ENCODE measurements at regions not wholly inside any gene's neighbourhood (a gene's known extent, or its start where the extent isn't known, plus 50 kb on each side); places are given as distances from the start of the nearest gene placed in this dataset.

DNA sequence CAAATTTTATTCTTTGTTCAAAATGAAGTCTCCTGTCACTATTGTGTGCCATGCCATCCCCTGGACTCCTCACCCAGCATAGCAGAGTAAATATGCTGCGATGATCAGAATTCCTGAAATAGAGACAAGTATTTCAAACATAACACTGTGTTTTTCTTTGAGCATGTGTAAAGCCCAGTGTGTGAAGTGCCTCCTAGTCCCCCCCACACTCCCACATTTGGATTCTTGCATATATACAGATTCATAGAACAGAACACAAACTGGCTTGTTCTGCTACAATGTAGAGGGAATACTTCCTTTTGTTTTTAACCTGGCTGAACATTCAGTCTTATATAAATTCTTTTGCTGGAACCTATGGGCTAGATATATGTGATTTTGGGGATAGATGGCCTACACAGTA is 84.9 kb downstream of the NUDT12 start:
- no peak for DNase-seq
- H3K27me3 ChIP-seq = no peaks in the 10 kb centered on the region
- no peak for TF ChIP-seq POLR2A (IDR thresholded peaks at IDR 0.05)
- TF ChIP-seq EP300 (IDR thresholded peaks at IDR 0.05) = no peak
- TF ChIP-seq CTCF (IDR thresholded peaks at IDR 0.05) = no peak
- intact Hi-C loops (cut with DNase I) = loop anchor here in 1 of 4 donors (10.0 kb wide), 1 partner anchor 243 kb away; no protein-coding TSS in a partner anchor
- H3K9me3 ChIP-seq = no peaks in the 10 kb centered on the region
- H3K36me3 ChIP-seq = no peaks in the 10 kb centered on the region
- H3K4me3 ChIP-seq = no peak overlapping the region
- H3K27ac ChIP-seq = no peak overlapping the region
- H3K4me1 ChIP-seq (ENCODE audit: insufficient read depth) = no peaks in the 10 kb centered on the region
- 11 to 45% (median 29%) methylated on average over 1 of the region's 1 CpG for WGBS, 3 donors

DNA sequence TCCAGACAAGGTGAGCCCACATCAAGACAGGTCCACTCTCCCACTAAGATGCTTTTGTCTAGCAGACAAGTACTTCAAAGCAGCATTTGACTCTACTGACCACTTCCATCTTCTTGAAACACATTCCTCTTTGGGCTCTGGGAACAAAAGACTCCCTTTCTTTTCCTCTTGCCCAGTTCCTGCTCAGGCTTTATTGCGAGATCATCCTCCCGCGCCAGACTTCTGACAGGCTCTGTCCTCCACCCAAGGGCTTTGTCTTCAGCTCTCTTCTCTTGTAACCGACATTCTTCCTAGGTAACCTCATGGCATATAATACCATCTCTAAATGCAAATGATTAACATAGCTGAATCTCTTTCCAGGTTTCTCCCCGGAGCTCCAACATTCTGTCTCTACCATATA is 85.8 kb downstream of the NUDT12 start:
- Histone ChIP-seq H3K9me3 (no peaks in the 10 kb centered on the region), H3K4me1 (ENCODE audit: insufficient read depth) (no peaks in the 10 kb centered on the region), H3K27me3 (no peaks in the 10 kb centered on the region), H3K36me3 (no peaks in the 10 kb centered on the region), H3K27ac (no peak overlapping the region), H3K4me3 (no peak overlapping the region)
- WGBS, 3 donors = 84 to 86% (median 86%) methylated on average over 5 of the region's 5 CpGs
- DNase-seq = no peak
- intact Hi-C loops (cut with DNase I) = loop anchor here in 1 of 4 donors (10.0 kb wide), 1 partner anchor 242 kb away; no protein-coding TSS in a partner anchor
- TF ChIP-seq EP300 (IDR thresholded peaks at IDR 0.05) (no peak), CTCF (IDR thresholded peaks at IDR 0.05) (no peak), POLR2A (IDR thresholded peaks at IDR 0.05) (no peak)

DNA sequence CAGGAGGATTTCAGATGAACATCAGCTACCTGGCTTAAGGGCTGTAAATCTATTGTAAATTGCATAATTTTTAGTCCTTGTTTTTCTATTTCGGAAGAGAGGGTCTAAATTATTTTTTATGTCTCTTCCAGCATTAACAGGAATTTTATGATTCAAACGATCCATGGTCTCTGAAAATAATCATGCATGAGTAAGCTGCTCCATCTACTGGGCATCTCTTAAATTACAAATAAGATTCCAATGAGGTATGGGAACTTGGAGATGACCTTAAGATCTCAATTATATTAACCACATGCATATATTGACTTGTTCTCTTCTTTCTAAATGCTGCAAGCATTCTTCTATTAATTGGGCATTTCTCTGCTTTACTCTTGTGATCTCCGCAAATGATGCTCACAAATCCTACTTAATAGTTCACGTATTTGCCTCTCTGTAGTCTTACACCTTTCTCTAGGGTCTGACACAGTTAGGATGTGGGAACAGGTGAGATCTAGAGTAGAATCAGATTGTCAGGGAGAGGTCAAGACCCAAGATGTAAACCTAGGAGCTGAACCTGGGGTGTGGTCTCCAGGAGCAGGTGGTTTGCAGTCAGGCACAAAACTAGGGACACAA is 86.9 kb downstream of the NUDT12 start:
- 28 to 34% (median 31%) methylated on average over 4 of the region's 4 CpGs for WGBS, 3 donors
- intact Hi-C loops (cut with DNase I) = loop anchor here in 1 of 4 donors (10.0 kb wide), 1 partner anchor 241 kb away; no protein-coding TSS in a partner anchor

DNA sequence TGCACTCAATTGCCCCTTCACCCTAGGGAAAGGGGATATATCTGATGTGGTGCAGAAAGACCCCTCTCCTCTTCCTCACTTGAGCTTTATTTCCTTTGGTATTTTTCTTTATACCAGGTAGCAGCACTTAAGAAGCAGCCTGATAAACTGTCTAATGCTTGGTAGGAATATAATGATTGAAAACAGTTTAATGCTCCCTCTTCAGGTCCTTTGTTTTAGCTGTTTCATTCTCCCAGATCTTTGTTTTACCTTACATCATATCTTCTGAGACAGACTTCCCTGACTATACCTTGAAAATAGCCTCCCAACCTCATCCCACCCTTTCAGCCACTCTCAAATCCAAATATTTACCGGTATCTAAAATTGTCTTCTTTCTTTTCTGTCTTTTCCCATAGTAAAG is 87.9 kb downstream of the NUDT12 start:
- H3K4me3 ChIP-seq = no peak overlapping the region
- H3K9me3 ChIP-seq = no peaks in the 10 kb centered on the region
- no peaks in the 10 kb centered on the region for H3K4me1 ChIP-seq (ENCODE audit: insufficient read depth)
- TF ChIP-seq POLR2A (IDR thresholded peaks at IDR 0.05) (no peak), CTCF (IDR thresholded peaks at IDR 0.05) (no peak), EP300 (IDR thresholded peaks at IDR 0.05) (no peak)
- no peak for DNase-seq
- no peak overlapping the region for H3K27ac ChIP-seq
- H3K27me3 ChIP-seq = no peaks in the 10 kb centered on the region
- H3K36me3 ChIP-seq = no peaks in the 10 kb centered on the region
- WGBS, 3 donors = 91 to 100% (median 93%) methylated on average over 1 of the region's 1 CpG
- intact Hi-C loops (cut with DNase I) = loop anchor here in 1 of 4 donors (10.0 kb wide), 1 partner anchor 240 kb away; no protein-coding TSS in a partner anchor

More for the DNA sequence above, 86.9 kb downstream of the NUDT12 start:
- H3K27ac ChIP-seq = no peak overlapping the region
- H3K4me1 ChIP-seq (ENCODE audit: insufficient read depth) = no peaks in the 10 kb centered on the region
- no peaks in the 10 kb centered on the region for H3K27me3 ChIP-seq
- no peaks in the 10 kb centered on the region for H3K9me3 ChIP-seq
- DNase-seq = no peak
- no peak overlapping the region for H3K4me3 ChIP-seq
- TF ChIP-seq EP300 (IDR thresholded peaks at IDR 0.05) (no peak), CTCF (IDR thresholded peaks at IDR 0.05) (peak in 1 of 3 donors; percentile 28)
- no peaks in the 10 kb centered on the region for H3K36me3 ChIP-seq
